ENCODE measurements at regions not wholly inside any gene's neighbourhood (a gene's known extent, or its start where the extent isn't known, plus 50 kb on each side); places are given as distances from the start of the nearest gene placed in this dataset.

DNA sequence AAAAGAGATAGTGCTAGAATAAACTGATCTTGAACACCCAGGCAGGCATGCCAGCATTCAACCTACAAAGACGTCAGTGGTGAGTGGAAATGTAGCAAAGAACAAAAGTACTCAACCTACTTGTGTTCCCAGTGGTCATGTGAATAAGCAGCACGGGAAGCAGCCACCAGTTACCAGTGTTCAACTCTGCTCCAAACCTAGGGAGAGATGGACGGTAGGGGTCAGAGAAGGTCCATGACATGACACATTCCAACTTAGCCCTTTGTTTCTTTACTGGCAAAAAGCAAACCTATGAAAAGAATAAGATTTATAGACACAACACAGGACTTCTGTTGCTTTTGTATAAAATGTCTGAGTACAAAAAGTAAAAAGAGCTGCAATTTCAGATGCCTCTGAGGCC is 511.4 kb downstream of the XPNPEP1 start:
- ATAC-seq (ENCODE audit: insufficient number of reproducible peaks, low FRiP score, low read depth) (no peak), DNase-seq (ENCODE audit: low spot score) (no peak)
- no peaks in the 10 kb centered on the region for H3K4me1 ChIP-seq (ENCODE audit: control insufficient read depth in 1 of 2, low read depth in 2 of 2)
- H3K36me3 ChIP-seq = no peaks in the 10 kb centered on the region
- no peaks in the 10 kb centered on the region for H3K9me3 ChIP-seq
- H3K27ac ChIP-seq = no peak overlapping the region
- H3K27me3 ChIP-seq (replicated peaks; ENCODE audit: insufficient read depth) = no peaks in the 10 kb centered on the region
- TF ChIP-seq, protein P1, sequence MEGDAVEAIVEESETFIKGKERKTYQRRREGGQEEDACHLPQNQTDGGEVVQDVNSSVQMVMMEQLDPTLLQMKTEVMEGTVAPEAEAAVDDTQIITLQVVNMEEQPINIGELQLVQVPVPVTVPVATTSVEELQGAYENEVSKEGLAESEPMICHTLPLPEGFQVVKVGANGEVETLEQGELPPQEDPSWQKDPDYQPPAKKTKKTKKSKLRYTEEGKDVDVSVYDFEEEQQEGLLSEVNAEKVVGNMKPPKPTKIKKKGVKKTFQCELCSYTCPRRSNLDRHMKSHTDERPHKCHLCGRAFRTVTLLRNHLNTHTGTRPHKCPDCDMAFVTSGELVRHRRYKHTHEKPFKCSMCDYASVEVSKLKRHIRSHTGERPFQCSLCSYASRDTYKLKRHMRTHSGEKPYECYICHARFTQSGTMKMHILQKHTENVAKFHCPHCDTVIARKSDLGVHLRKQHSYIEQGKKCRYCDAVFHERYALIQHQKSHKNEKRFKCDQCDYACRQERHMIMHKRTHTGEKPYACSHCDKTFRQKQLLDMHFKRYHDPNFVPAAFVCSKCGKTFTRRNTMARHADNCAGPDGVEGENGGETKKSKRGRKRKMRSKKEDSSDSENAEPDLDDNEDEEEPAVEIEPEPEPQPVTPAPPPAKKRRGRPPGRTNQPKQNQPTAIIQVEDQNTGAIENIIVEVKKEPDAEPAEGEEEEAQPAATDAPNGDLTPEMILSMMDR (IDR thresholded peaks at IDR 0.05) = peak; percentile 12
- H3K4me3 ChIP-seq = no peak overlapping the region

DNA sequence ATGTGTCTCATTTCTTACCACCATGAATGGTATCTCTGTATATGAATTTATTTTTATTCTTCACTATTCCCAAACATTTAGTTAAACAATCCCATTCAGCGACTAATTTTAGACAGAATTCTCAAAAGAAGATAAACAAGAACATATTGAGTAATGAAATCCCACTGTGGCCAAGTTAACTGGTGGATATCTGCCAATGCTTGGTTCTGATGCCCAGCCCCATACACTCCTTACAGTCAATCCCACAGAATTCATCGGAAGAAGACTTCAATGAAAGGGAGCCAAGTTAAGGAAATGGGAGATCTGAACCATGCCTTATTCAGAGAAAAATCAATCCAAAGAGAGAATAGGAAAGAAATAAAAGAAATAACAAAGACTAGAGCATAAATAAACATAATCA is 518.0 kb downstream of the XPNPEP1 start:
- no peak for ATAC-seq (ENCODE audit: insufficient number of reproducible peaks, low FRiP score, low read depth)
- H3K4me3 ChIP-seq = no peak overlapping the region
- no peaks in the 10 kb centered on the region for H3K9me3 ChIP-seq
- peaks cover 0 to 12% of the 10 kb centered on the region in 2 donors for H3K4me1 ChIP-seq (ENCODE audit: control insufficient read depth in 1 of 2, low read depth in 2 of 2)
- H3K27ac ChIP-seq = no peak overlapping the region
- TF ChIP-seq, protein P1 (IDR thresholded peaks at IDR 0.05) = no peak
- no peaks in the 10 kb centered on the region for H3K27me3 ChIP-seq (replicated peaks; ENCODE audit: insufficient read depth)
- H3K36me3 ChIP-seq = no peaks in the 10 kb centered on the region
- no peak for DNase-seq (ENCODE audit: low spot score)

DNA sequence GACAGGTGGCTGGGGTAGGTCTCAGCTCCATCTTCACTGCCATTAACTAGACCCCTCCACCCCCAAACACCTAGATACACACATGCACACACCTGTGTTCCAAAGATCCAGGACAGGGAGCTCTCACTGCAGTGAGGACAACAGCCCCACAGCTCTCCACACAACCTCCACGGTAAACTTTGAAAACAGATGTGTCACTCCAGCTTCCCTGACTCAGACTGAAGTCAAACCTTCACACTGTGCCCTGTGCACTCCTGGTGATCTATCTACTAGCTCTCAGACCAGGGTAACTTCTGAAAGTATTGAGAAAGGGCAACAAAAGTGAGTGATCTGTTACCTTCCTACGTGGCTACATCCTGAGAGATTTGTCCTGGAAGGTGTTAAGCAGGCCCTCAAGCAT is 519.8 kb downstream of the XPNPEP1 start:
- H3K27ac ChIP-seq = no peak overlapping the region
- H3K36me3 ChIP-seq = no peaks in the 10 kb centered on the region
- peaks cover 0 to 12% of the 10 kb centered on the region in 2 donors for H3K4me1 ChIP-seq (ENCODE audit: control insufficient read depth in 1 of 2, low read depth in 2 of 2)
- no peaks in the 10 kb centered on the region for H3K9me3 ChIP-seq
- H3K27me3 ChIP-seq (replicated peaks; ENCODE audit: insufficient read depth) = no peaks in the 10 kb centered on the region
- DNase-seq (ENCODE audit: low spot score) (no peak), ATAC-seq (ENCODE audit: insufficient number of reproducible peaks, low FRiP score, low read depth) (no peak)
- TF ChIP-seq, protein P1 (IDR thresholded peaks at IDR 0.05) = no peak
- no peak overlapping the region for H3K4me3 ChIP-seq

DNA sequence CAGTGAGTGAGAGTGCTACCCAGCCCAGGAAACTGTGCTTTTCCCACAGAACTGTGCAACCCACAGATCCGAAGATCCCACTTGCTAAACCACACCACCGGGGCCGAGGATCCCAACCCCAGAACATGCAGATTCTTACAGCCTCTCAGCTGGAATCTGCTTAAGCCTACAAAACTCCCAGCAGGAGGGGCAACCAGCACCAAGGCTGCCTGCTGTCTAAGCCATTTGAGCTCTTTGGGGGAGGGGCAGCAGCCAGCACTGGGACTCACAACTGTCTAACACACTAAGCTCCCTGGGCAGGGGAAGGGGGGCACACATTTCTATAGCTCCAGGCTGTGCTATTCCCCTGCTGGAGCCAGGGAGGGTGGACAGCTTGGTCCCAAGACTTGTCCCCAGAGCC is 529.9 kb downstream of the XPNPEP1 start:
- no peaks in the 10 kb centered on the region for H3K36me3 ChIP-seq

DNA sequence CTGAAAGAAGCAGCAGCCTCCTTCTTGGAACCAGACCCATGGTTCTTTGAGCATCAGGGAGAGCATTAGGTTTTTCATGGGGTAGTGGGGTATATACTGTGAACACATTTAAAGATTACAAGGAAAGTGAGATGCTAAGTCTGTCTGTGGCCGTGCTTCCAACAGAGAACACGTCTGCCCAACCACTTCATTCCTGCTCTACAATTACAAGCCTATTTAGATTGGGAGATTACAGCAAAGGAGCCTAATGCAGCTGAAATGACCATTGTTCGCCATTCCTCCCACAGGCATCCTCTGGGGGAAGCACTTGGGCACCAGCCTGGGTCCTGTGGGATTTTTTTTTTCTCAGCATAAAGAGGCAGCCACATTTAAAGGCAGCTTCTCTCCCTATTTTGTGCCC is 536.4 kb downstream of the XPNPEP1 start:
- H3K27me3 ChIP-seq (replicated peaks; ENCODE audit: insufficient read depth) = no peaks in the 10 kb centered on the region
- no peaks in the 10 kb centered on the region for H3K36me3 ChIP-seq
- no peak overlapping the region for H3K4me3 ChIP-seq
- DNase-seq (ENCODE audit: low spot score) (no peak), ATAC-seq (ENCODE audit: insufficient number of reproducible peaks, low FRiP score, low read depth) (no peak)
- H3K4me1 ChIP-seq (ENCODE audit: control insufficient read depth in 1 of 2, low read depth in 2 of 2) = no peaks in the 10 kb centered on the region
- H3K9me3 ChIP-seq = no peaks in the 10 kb centered on the region
- H3K27ac ChIP-seq = no peak overlapping the region
- TF ChIP-seq, protein P1 (IDR thresholded peaks at IDR 0.05) = no peak

More for the DNA sequence above, 529.9 kb downstream of the XPNPEP1 start:
- TF ChIP-seq, protein P1 (IDR thresholded peaks at IDR 0.05) = no peak
- ATAC-seq (ENCODE audit: insufficient number of reproducible peaks, low FRiP score, low read depth) (no peak), DNase-seq (ENCODE audit: low spot score) (no peak)
- H3K4me1 ChIP-seq (ENCODE audit: control insufficient read depth in 1 of 2, low read depth in 2 of 2) = no peaks in the 10 kb centered on the region
- no peak overlapping the region for H3K27ac ChIP-seq
- H3K27me3 ChIP-seq (replicated peaks; ENCODE audit: insufficient read depth) = no peaks in the 10 kb centered on the region
- no peaks in the 10 kb centered on the region for H3K9me3 ChIP-seq
- no peak overlapping the region for H3K4me3 ChIP-seq
